ENCODE measurements at regions not wholly inside any gene's neighbourhood (a gene's known extent, or its start where the extent isn't known, plus 50 kb on each side); places are given as distances from the start of the nearest gene placed in this dataset.
"Not testable (repeated sequence)": the region's sequence is repeated elsewhere in the genome, so short reads cannot be mapped to it uniquely, and the experiment has no call there.

GRCh38 chr4:187715466-187715865 lies 280.1 kb upstream of the ZFP42 start:
- DNase-seq (ENCODE audit: low read depth in 2 of 2), result no peak
- H3K4me3 ChIP-seq (replicated peaks in 1 of 2; ENCODE audit: low read depth in 2 of 2, low read length in 2 of 2), result no peak overlapping the region
- TF ChIP-seq CTCF (IDR thresholded peaks at IDR 0.05; ENCODE audit: low read depth, low read length), result no peak

- H3K4me3 ChIP-seq (replicated peaks in 1 of 2; ENCODE audit: low read depth in 2 of 2, low read length in 2 of 2), result no peak overlapping the region
- TF ChIP-seq CTCF (IDR thresholded peaks at IDR 0.05; ENCODE audit: low read depth, low read length), result no peak
- no peak for DNase-seq (ENCODE audit: low read depth in 2 of 2)
Observed at GRCh38 chr4:187724456-187724855, 271.1 kb upstream of the ZFP42 start.

GRCh38 chr4:187726485-187726884 lies 269.1 kb upstream of the ZFP42 start:
- no peak for DNase-seq (ENCODE audit: low read depth in 2 of 2)
- no peak overlapping the region for H3K4me3 ChIP-seq (replicated peaks in 1 of 2; ENCODE audit: low read depth in 2 of 2, low read length in 2 of 2)
- TF ChIP-seq CTCF (IDR thresholded peaks at IDR 0.05; ENCODE audit: low read depth, low read length), result no peak

GRCh38 chr4:187732524-187732923 lies 263.0 kb upstream of the ZFP42 start:
- no peak for TF ChIP-seq CTCF (IDR thresholded peaks at IDR 0.05; ENCODE audit: low read depth, low read length)
- no peak overlapping the region for H3K4me3 ChIP-seq (replicated peaks in 1 of 2; ENCODE audit: low read depth in 2 of 2, low read length in 2 of 2)
- peak in 1 of 2 donors; percentile 45 for DNase-seq (ENCODE audit: low read depth in 2 of 2)

- TF ChIP-seq CTCF (IDR thresholded peaks at IDR 0.05; ENCODE audit: low read depth, low read length), result no peak
- no peak for DNase-seq (ENCODE audit: low read depth in 2 of 2)
- H3K4me3 ChIP-seq (replicated peaks in 1 of 2; ENCODE audit: low read depth in 2 of 2, low read length in 2 of 2), result no peak overlapping the region
Observed at GRCh38 chr4:187739771-187740170, 255.8 kb upstream of the ZFP42 start.

- H3K4me3 ChIP-seq (replicated peaks in 1 of 2; ENCODE audit: low read depth in 2 of 2, low read length in 2 of 2), result no peak overlapping the region
- no peak for DNase-seq (ENCODE audit: low read depth in 2 of 2)
- no peak for TF ChIP-seq CTCF (IDR thresholded peaks at IDR 0.05; ENCODE audit: low read depth, low read length)
Observed at GRCh38 chr4:187744911-187745310, 250.7 kb upstream of the ZFP42 start.

GRCh38 chr4:187750652-187751051 lies 244.9 kb upstream of the ZFP42 start:
- H3K4me3 ChIP-seq (replicated peaks in 1 of 2; ENCODE audit: low read depth in 2 of 2, low read length in 2 of 2); DNase-seq (ENCODE audit: low read depth in 2 of 2): not testable (repeated sequence)

All from cardiac fibroblast (primary cell).